ENCODE measurements at regions not wholly inside any gene's neighbourhood (a gene's known extent, or its start where the extent isn't known, plus 50 kb on each side); places are given as distances from the start of the nearest gene placed in this dataset.

GRCh38 chr7:12864470-12865046 is 177.1 kb downstream of the ARL4A start:
- DNase-seq = no peak
- Histone ChIP-seq H3K4me1 (ENCODE audit: low read length) (no peaks in the 10 kb centered on the region), H3K9me3 (ENCODE audit: low read length) (no peaks in the 10 kb centered on the region), H3K9ac (ENCODE audit: low read length) (no peak overlapping the region), H3K9me2 (replicated peaks; ENCODE audit: insufficient read depth, low read length) (no peaks in the 10 kb centered on the region), H4K20me1 (ENCODE audit: insufficient read depth, low read depth, low read length) (no peaks in the 10 kb centered on the region), H3K79me2 (ENCODE audit: low read length) (no peaks in the 10 kb centered on the region), H2AFZ (ENCODE audit: low read length) (no peak overlapping the region), H3K36me3 (ENCODE audit: insufficient read depth, low read length) (no peaks in the 10 kb centered on the region), H3K27me3 (ENCODE audit: low read length) (no peaks in the 10 kb centered on the region), H3K4me2 (ENCODE audit: low read depth, low read length, poor library complexity, severe bottlenecking) (no peak overlapping the region), H3K4me3 (ENCODE audit: low read length) (no peak overlapping the region), H3K27ac (ENCODE audit: low read length) (no peak overlapping the region)

- Histone ChIP-seq H3K4me3 (ENCODE audit: low read length) (no peak overlapping the region), H3K9me2 (replicated peaks; ENCODE audit: insufficient read depth, low read length) (no peaks in the 10 kb centered on the region), H3K27ac (ENCODE audit: low read length) (no peak overlapping the region), H3K4me2 (ENCODE audit: low read depth, low read length, poor library complexity, severe bottlenecking) (no peak overlapping the region), H3K9ac (ENCODE audit: low read length) (no peak overlapping the region), H3K27me3 (ENCODE audit: low read length) (no peaks in the 10 kb centered on the region), H3K36me3 (ENCODE audit: insufficient read depth, low read length) (no peaks in the 10 kb centered on the region), H4K20me1 (ENCODE audit: insufficient read depth, low read depth, low read length) (no peaks in the 10 kb centered on the region), H3K9me3 (ENCODE audit: low read length) (no peaks in the 10 kb centered on the region), H3K4me1 (ENCODE audit: low read length) (no peaks in the 10 kb centered on the region), H2AFZ (ENCODE audit: low read length) (no peak overlapping the region), H3K79me2 (ENCODE audit: low read length) (no peaks in the 10 kb centered on the region)
- no peak for DNase-seq
These were observed 178.2 kb downstream of the ARL4A start for GRCh38 chr7:12865593-12865992.

- no peak for DNase-seq
- Histone ChIP-seq H3K36me3 (ENCODE audit: insufficient read depth, low read length) (no peaks in the 10 kb centered on the region), H3K9me3 (ENCODE audit: low read length) (no peaks in the 10 kb centered on the region), H3K27ac (ENCODE audit: low read length) (no peak overlapping the region), H2AFZ (ENCODE audit: low read length) (no peak overlapping the region), H3K9me2 (replicated peaks; ENCODE audit: insufficient read depth, low read length) (no peaks in the 10 kb centered on the region), H3K27me3 (ENCODE audit: low read length) (no peaks in the 10 kb centered on the region), H3K4me2 (ENCODE audit: low read depth, low read length, poor library complexity, severe bottlenecking) (no peak overlapping the region), H3K9ac (ENCODE audit: low read length) (no peak overlapping the region), H4K20me1 (ENCODE audit: insufficient read depth, low read depth, low read length) (no peaks in the 10 kb centered on the region), H3K4me1 (ENCODE audit: low read length) (no peaks in the 10 kb centered on the region), H3K79me2 (ENCODE audit: low read length) (no peaks in the 10 kb centered on the region), H3K4me3 (ENCODE audit: low read length) (no peak overlapping the region)
These were observed 178.8 kb downstream of the ARL4A start for GRCh38 chr7:12866207-12866606.

- no peak overlapping the region for H3K9ac ChIP-seq (ENCODE audit: low read length)
- no peaks in the 10 kb centered on the region for H4K20me1 ChIP-seq (ENCODE audit: insufficient read depth, low read depth, low read length)
- H3K4me2 ChIP-seq (ENCODE audit: low read depth, low read length, poor library complexity, severe bottlenecking) = no peak overlapping the region
- no peaks in the 10 kb centered on the region for H3K36me3 ChIP-seq (ENCODE audit: insufficient read depth, low read length)
- H3K9me2 ChIP-seq (replicated peaks; ENCODE audit: insufficient read depth, low read length) = no peaks in the 10 kb centered on the region
- no peaks in the 10 kb centered on the region for H3K4me1 ChIP-seq (ENCODE audit: low read length)
- no peak overlapping the region for H3K4me3 ChIP-seq (ENCODE audit: low read length)
- no peak overlapping the region for H3K27ac ChIP-seq (ENCODE audit: low read length)
- H2AFZ ChIP-seq (ENCODE audit: low read length) = no peak overlapping the region
- no peak for DNase-seq
- H3K79me2 ChIP-seq (ENCODE audit: low read length) = no peaks in the 10 kb centered on the region
- no peaks in the 10 kb centered on the region for H3K9me3 ChIP-seq (ENCODE audit: low read length)
- H3K27me3 ChIP-seq (ENCODE audit: low read length) = no peaks in the 10 kb centered on the region
These were observed 180.6 kb downstream of the ARL4A start for GRCh38 chr7:12868027-12868426.

- no peaks in the 10 kb centered on the region for H3K36me3 ChIP-seq (ENCODE audit: insufficient read depth, low read length)
- H3K4me1 ChIP-seq (ENCODE audit: low read length) = no peaks in the 10 kb centered on the region
- no peak for DNase-seq
- H3K9ac ChIP-seq (ENCODE audit: low read length) = no peak overlapping the region
- H4K20me1 ChIP-seq (ENCODE audit: insufficient read depth, low read depth, low read length) = no peaks in the 10 kb centered on the region
- no peak overlapping the region for H3K27ac ChIP-seq (ENCODE audit: low read length)
- H3K9me3 ChIP-seq (ENCODE audit: low read length) = no peaks in the 10 kb centered on the region
- H3K27me3 ChIP-seq (ENCODE audit: low read length) = no peaks in the 10 kb centered on the region
- no peaks in the 10 kb centered on the region for H3K79me2 ChIP-seq (ENCODE audit: low read length)
- H3K9me2 ChIP-seq (replicated peaks; ENCODE audit: insufficient read depth, low read length) = no peaks in the 10 kb centered on the region
- H3K4me3 ChIP-seq (ENCODE audit: low read length) = no peak overlapping the region
- no peak overlapping the region for H2AFZ ChIP-seq (ENCODE audit: low read length)
- no peak overlapping the region for H3K4me2 ChIP-seq (ENCODE audit: low read depth, low read length, poor library complexity, severe bottlenecking)
These were observed 182.8 kb downstream of the ARL4A start for GRCh38 chr7:12870219-12870618.

- no peaks in the 10 kb centered on the region for H3K4me1 ChIP-seq (ENCODE audit: low read length)
- H3K9me3 ChIP-seq (ENCODE audit: low read length) = no peaks in the 10 kb centered on the region
- H3K36me3 ChIP-seq (ENCODE audit: insufficient read depth, low read length) = no peaks in the 10 kb centered on the region
- no peaks in the 10 kb centered on the region for H3K9me2 ChIP-seq (replicated peaks; ENCODE audit: insufficient read depth, low read length)
- no peaks in the 10 kb centered on the region; the same call in 1 of the 2 replicates for H3K27me3 ChIP-seq (ENCODE audit: low read length)
- no peak overlapping the region for H3K4me2 ChIP-seq (ENCODE audit: low read depth, low read length, poor library complexity, severe bottlenecking)
- H3K4me3 ChIP-seq (ENCODE audit: low read length) = no peak overlapping the region
- H4K20me1 ChIP-seq (ENCODE audit: insufficient read depth, low read depth, low read length) = no peaks in the 10 kb centered on the region
- H3K79me2 ChIP-seq (ENCODE audit: low read length) = no peaks in the 10 kb centered on the region
- DNase-seq = no peak
- no peak overlapping the region for H2AFZ ChIP-seq (ENCODE audit: low read length)
- H3K27ac ChIP-seq (ENCODE audit: low read length) = no peak overlapping the region
- H3K9ac ChIP-seq (ENCODE audit: low read length) = no peak overlapping the region
These were observed 185.1 kb downstream of the ARL4A start for GRCh38 chr7:12872487-12872886.

- H3K27me3 ChIP-seq (ENCODE audit: low read length) = no peaks in the 10 kb centered on the region; the same call in 1 of the 2 replicates
- no peak overlapping the region for H3K27ac ChIP-seq (ENCODE audit: low read length)
- no peaks in the 10 kb centered on the region for H3K9me3 ChIP-seq (ENCODE audit: low read length)
- H3K4me2 ChIP-seq (ENCODE audit: low read depth, low read length, poor library complexity, severe bottlenecking) = no peak overlapping the region
- DNase-seq = no peak
- no peaks in the 10 kb centered on the region for H4K20me1 ChIP-seq (ENCODE audit: insufficient read depth, low read depth, low read length)
- no peaks in the 10 kb centered on the region for H3K36me3 ChIP-seq (ENCODE audit: insufficient read depth, low read length)
- H3K9ac ChIP-seq (ENCODE audit: low read length) = no peak overlapping the region
- H3K79me2 ChIP-seq (ENCODE audit: low read length) = no peaks in the 10 kb centered on the region
- no peak overlapping the region for H3K4me3 ChIP-seq (ENCODE audit: low read length)
- H3K9me2 ChIP-seq (replicated peaks; ENCODE audit: insufficient read depth, low read length) = no peaks in the 10 kb centered on the region
- no peak overlapping the region for H2AFZ ChIP-seq (ENCODE audit: low read length)
- H3K4me1 ChIP-seq (ENCODE audit: low read length) = no peaks in the 10 kb centered on the region
These were observed 186.1 kb downstream of the ARL4A start for GRCh38 chr7:12873571-12873970.

GRCh38 chr7:12879139-12879538 is 191.7 kb downstream of the ARL4A start:
- no peak for DNase-seq
- no peak overlapping the region for H2AFZ ChIP-seq (ENCODE audit: low read length)
- no peak overlapping the region for H3K4me3 ChIP-seq (ENCODE audit: low read length)
- H3K4me2 ChIP-seq (ENCODE audit: low read depth, low read length, poor library complexity, severe bottlenecking) = no peak overlapping the region
- H3K36me3 ChIP-seq (ENCODE audit: insufficient read depth, low read length) = no peaks in the 10 kb centered on the region
- H3K79me2 ChIP-seq (ENCODE audit: low read length) = no peaks in the 10 kb centered on the region
- no peak overlapping the region for H3K9ac ChIP-seq (ENCODE audit: low read length)
- H3K9me2 ChIP-seq (replicated peaks; ENCODE audit: insufficient read depth, low read length) = no peaks in the 10 kb centered on the region
- H3K27ac ChIP-seq (ENCODE audit: low read length) = no peak overlapping the region
- H3K27me3 ChIP-seq (ENCODE audit: low read length) = no peaks in the 10 kb centered on the region; the same call in 1 of the 2 replicates
- H3K9me3 ChIP-seq (ENCODE audit: low read length) = no peaks in the 10 kb centered on the region
- H4K20me1 ChIP-seq (ENCODE audit: insufficient read depth, low read depth, low read length) = no peaks in the 10 kb centered on the region
- H3K4me1 ChIP-seq (ENCODE audit: low read length) = no peaks in the 10 kb centered on the region

GRCh38 chr7:12881712-12882111 is 194.3 kb downstream of the ARL4A start:
- H3K4me2 ChIP-seq (ENCODE audit: low read depth, low read length, poor library complexity, severe bottlenecking) = no peak overlapping the region
- no peak overlapping the region for H2AFZ ChIP-seq (ENCODE audit: low read length)
- H4K20me1 ChIP-seq (ENCODE audit: insufficient read depth, low read depth, low read length) = no peaks in the 10 kb centered on the region
- H3K9ac ChIP-seq (ENCODE audit: low read length) = no peak overlapping the region
- no peak overlapping the region for H3K4me3 ChIP-seq (ENCODE audit: low read length)
- DNase-seq = no peak
- H3K27me3 ChIP-seq (ENCODE audit: low read length) = no peaks in the 10 kb centered on the region; the same call in 1 of the 2 replicates
- no peaks in the 10 kb centered on the region for H3K9me2 ChIP-seq (replicated peaks; ENCODE audit: insufficient read depth, low read length)
- H3K79me2 ChIP-seq (ENCODE audit: low read length) = no peaks in the 10 kb centered on the region
- no peak overlapping the region for H3K27ac ChIP-seq (ENCODE audit: low read length)
- no peaks in the 10 kb centered on the region for H3K9me3 ChIP-seq (ENCODE audit: low read length)
- no peaks in the 10 kb centered on the region for H3K4me1 ChIP-seq (ENCODE audit: low read length)
- no peaks in the 10 kb centered on the region for H3K36me3 ChIP-seq (ENCODE audit: insufficient read depth, low read length)
